ENCODE measurements at regions not wholly inside any gene's neighbourhood (a gene's known extent, or its start where the extent isn't known, plus 50 kb on each side); places are given as distances from the start of the nearest gene placed in this dataset.

DNA sequence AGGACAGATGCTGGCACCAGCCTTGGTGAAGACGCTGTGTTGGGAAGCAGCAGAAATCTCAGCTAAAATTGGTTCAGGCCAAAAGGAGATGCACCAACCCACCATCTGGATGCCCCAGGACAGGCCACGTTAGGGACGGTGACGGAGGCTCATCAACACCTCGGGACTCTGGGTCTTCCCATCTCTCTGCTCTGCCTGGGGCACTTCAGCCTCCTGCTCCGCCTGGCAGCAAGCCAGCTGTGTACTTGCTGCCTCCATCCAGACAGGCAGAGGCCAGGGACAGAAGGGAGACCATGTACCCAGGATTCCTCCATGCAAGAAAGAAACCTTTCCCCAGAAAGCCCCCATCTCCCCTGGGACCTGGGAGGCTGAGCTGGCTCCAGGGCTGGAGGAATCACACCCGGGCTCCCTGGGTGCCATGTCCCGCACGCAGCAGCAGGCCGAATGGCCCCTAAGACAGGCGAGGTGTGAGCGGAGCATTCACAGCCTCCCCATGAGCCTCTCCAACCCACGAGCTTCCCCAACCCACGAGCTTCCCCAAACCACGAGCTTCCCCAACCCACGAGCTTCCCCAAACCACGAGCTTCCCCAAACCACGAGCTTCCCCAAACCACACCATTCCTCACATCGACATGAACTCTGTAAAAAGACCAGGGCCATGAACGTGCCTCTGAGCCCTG, 274.5 kb downstream of the C16orf95 start:
- no peak for TF ChIP-seq ESRRA (CRISPR knock-in tag; IDR thresholded peaks at IDR 0.05; ENCODE audit: borderline replicate concordance)
- TF ChIP-seq, protein P1, sequence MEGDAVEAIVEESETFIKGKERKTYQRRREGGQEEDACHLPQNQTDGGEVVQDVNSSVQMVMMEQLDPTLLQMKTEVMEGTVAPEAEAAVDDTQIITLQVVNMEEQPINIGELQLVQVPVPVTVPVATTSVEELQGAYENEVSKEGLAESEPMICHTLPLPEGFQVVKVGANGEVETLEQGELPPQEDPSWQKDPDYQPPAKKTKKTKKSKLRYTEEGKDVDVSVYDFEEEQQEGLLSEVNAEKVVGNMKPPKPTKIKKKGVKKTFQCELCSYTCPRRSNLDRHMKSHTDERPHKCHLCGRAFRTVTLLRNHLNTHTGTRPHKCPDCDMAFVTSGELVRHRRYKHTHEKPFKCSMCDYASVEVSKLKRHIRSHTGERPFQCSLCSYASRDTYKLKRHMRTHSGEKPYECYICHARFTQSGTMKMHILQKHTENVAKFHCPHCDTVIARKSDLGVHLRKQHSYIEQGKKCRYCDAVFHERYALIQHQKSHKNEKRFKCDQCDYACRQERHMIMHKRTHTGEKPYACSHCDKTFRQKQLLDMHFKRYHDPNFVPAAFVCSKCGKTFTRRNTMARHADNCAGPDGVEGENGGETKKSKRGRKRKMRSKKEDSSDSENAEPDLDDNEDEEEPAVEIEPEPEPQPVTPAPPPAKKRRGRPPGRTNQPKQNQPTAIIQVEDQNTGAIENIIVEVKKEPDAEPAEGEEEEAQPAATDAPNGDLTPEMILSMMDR (IDR thresholded peaks at IDR 0.05) = no peak
- TF ChIP-seq SP1 (CRISPR knock-in tag; conservative IDR thresholded peaks at IDR 0.05) = no peak
